GM18873 (cell line): ENCODE measurements at regions not wholly inside any gene's neighbourhood (a gene's known extent, or its start where the extent isn't known, plus 50 kb on each side); places are given as distances from the start of the nearest gene placed in this dataset.
A peak's percentile ranks its signal among the peaks of the same experiment; 100 is the strongest.

ENCODE experiments used
- ATAC-seq: cut with Tn5 transposase; IDR thresholded peaks from one replicate; pipeline ENCODE4 v1.9.1; 2021; ENCODE audit warnings: mild to moderate bottlenecking, moderate library complexity, moderate number of reproducible peaks; ENCODE audit not compliant: unreplicated experiment, low FRiP score

GRCh38 chr1:199641531-199641930 lies 386.0 kb upstream of the NR5A2 start:
- no peak for ATAC-seq

- ATAC-seq: no peak
These were observed 382.6 kb upstream of the NR5A2 start for GRCh38 chr1:199644912-199645311.

- no peak for ATAC-seq
These were observed 380.7 kb upstream of the NR5A2 start for GRCh38 chr1:199646761-199647160.

GRCh38 chr1:199657449-199657848 lies 370.1 kb upstream of the NR5A2 start:
- ATAC-seq: no peak

- ATAC-seq: no peak
These were observed 367.4 kb upstream of the NR5A2 start for GRCh38 chr1:199660071-199660470.

- ATAC-seq: no peak
These were observed 362.1 kb upstream of the NR5A2 start for GRCh38 chr1:199665371-199665770.

- ATAC-seq: no peak
These were observed 360.4 kb upstream of the NR5A2 start for GRCh38 chr1:199667089-199667488.

GRCh38 chr1:199669916-199670315 lies 357.6 kb upstream of the NR5A2 start:
- no peak for ATAC-seq

- ATAC-seq: no peak
These were observed 355.8 kb upstream of the NR5A2 start for GRCh38 chr1:199671684-199672083.

GRCh38 chr1:199675937-199676336 lies 351.6 kb upstream of the NR5A2 start:
- ATAC-seq: no peak

- ATAC-seq: no peak
These were observed 348.7 kb upstream of the NR5A2 start for GRCh38 chr1:199678771-199679170.

- ATAC-seq: no peak
These were observed 345.4 kb upstream of the NR5A2 start for GRCh38 chr1:199682081-199682480.

GRCh38 chr1:199684686-199685273 lies 342.7 kb upstream of the NR5A2 start:
- ATAC-seq: peak; percentile 72

- ATAC-seq: no peak
These were observed 342.1 kb upstream of the NR5A2 start for GRCh38 chr1:199685369-199685768.

- no peak for ATAC-seq
These were observed 340.2 kb upstream of the NR5A2 start for GRCh38 chr1:199687321-199687720.

- ATAC-seq: no peak
These were observed 339.3 kb upstream of the NR5A2 start for GRCh38 chr1:199688133-199688676.

GRCh38 chr1:199688774-199689173 lies 338.7 kb upstream of the NR5A2 start:
- no peak for ATAC-seq

- ATAC-seq: no peak
These were observed 337.0 kb upstream of the NR5A2 start for GRCh38 chr1:199690496-199690895.

GRCh38 chr1:199691540-199691939 lies 336.0 kb upstream of the NR5A2 start:
- ATAC-seq: no peak

GRCh38 chr1:199693724-199694123 lies 333.8 kb upstream of the NR5A2 start:
- no peak for ATAC-seq

GRCh38 chr1:199696225-199696624 lies 331.3 kb upstream of the NR5A2 start:
- no peak for ATAC-seq

GRCh38 chr1:199698222-199698621 lies 329.3 kb upstream of the NR5A2 start:
- ATAC-seq: no peak

- ATAC-seq: no peak
These were observed 327.0 kb upstream of the NR5A2 start for GRCh38 chr1:199700551-199700950.
